DND-41 (cell line): ENCODE measurements at regions not wholly inside any gene's neighbourhood (a gene's known extent, or its start where the extent isn't known, plus 50 kb on each side); places are given as distances from the start of the nearest gene placed in this dataset.

Source experiments
- ATAC-seq: fragments of 200-7000 bp; cut with Tn5 transposase; 3 replicates; pipeline ENCODE4 v1.9.1; 2021; ENCODE audit warnings: low read depth; ENCODE audit not compliant: insufficient read depth
- DNase-seq: peaks from one replicate; pipeline ENCODE4 v3.0.0-alpha.2; 2020
- H2AFZ ChIP-seq: 2 replicates; pipeline ENCODE4 v1.6.0; 2012; ENCODE audit warnings: low read depth, low read length
- H3K27ac ChIP-seq: 2 replicates; pipeline ENCODE4 v1.5.1; 2012; ENCODE audit warnings: low read length, inconsistent platforms
- H3K27me3 ChIP-seq: fragments of 200-600 bp; sonication (generic); 2 replicates; pipeline ENCODE4 v1.6.0; 2012; ENCODE audit warnings: low read length, mild to moderate bottlenecking, inconsistent platforms; ENCODE audit not compliant: insufficient read depth, poor library complexity
- H3K36me3 ChIP-seq: 2 replicates; pipeline ENCODE4 v1.5.1; 2012; ENCODE audit warnings: low read length, inconsistent platforms; ENCODE audit not compliant: insufficient read depth
- H3K4me1 ChIP-seq: 2 replicates; pipeline ENCODE4 v1.5.1; 2012; ENCODE audit warnings: mild to moderate bottlenecking, low read length; ENCODE audit not compliant: insufficient read depth
- H3K4me2 ChIP-seq: 2 replicates; pipeline ENCODE4 v1.6.0; 2012; ENCODE audit warnings: mild to moderate bottlenecking, moderate library complexity, low read length, inconsistent platforms; ENCODE audit not compliant: insufficient read depth
- H3K4me3 ChIP-seq, 2 experiments: fragments of 200-600 bp in 1 of 2; shearing (Covaris generic) in 1 of 2; 2 replicates each; pipeline ENCODE4 v1.5.1; 2012 to 2016; ENCODE audit warnings: inconsistent platforms in 2 of 2, low read length in 2 of 2, mild to moderate bottlenecking in 2 of 2, low read depth in 1 of 2, moderate library complexity in 1 of 2
- H3K79me2 ChIP-seq: 2 replicates; pipeline ENCODE4 v1.6.0; 2012; ENCODE audit warnings: low read length, inconsistent platforms; ENCODE audit not compliant: insufficient read depth
- H3K9ac ChIP-seq: 2 replicates; pipeline ENCODE4 v1.6.0; 2012; ENCODE audit warnings: low read depth, mild to moderate bottlenecking, inconsistent platforms, low read length, moderate library complexity
- H3K9me3 ChIP-seq: 2 replicates; pipeline ENCODE4 v1.5.1; 2012; ENCODE audit warnings: low read length, moderate library complexity, mild to moderate bottlenecking, inconsistent platforms; ENCODE audit not compliant: insufficient read depth, severe bottlenecking
- H4K20me1 ChIP-seq: 2 replicates; pipeline ENCODE4 v1.6.0; 2012; ENCODE audit warnings: low read length; ENCODE audit not compliant: insufficient read depth
- EZH2 ChIP-seq: IDR thresholded peaks from 3 replicates; pipeline ENCODE4 v1.6.1; 2012; ENCODE audit warnings: borderline replicate concordance, low read depth, mild to moderate bottlenecking, moderate library complexity, low read length, inconsistent platforms; ENCODE audit not compliant: severe bottlenecking
- TF ChIP-seq, protein P1 (sequence below): IDR thresholded peaks from 2 replicates; pipeline ENCODE4 v1.5.1; 2012; ENCODE audit warnings: borderline replicate concordance, low read length, moderate library complexity, mild to moderate bottlenecking; ENCODE audit not compliant: poor library complexity, severe bottlenecking; ENCODE audit errors: extremely low read depth

DNA sequence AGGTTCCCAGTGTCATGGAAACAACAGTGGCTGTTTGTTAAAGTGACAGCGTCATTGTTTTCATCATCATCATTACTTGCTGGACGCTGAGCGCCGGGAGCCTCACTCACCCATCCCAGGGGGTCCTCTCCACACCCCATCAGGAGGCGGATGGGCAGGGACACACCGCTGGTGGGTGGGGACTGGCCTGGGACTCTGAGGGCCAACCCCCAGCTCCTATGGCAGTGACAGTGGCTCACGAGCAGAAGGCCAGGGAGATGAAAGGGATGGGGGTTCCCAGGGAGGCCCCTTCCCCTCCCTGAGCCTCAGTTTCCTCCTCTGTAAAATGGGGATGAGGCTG, 76.6 kb upstream of the PRR5 start:
- peaks cover 14% of the 10 kb centered on the region for H4K20me1 ChIP-seq
- H3K9me3 ChIP-seq = no peaks in the 10 kb centered on the region
- no peaks in the 10 kb centered on the region for H3K4me1 ChIP-seq
- H3K27ac ChIP-seq = no peak overlapping the region
- TF ChIP-seq, protein P1, sequence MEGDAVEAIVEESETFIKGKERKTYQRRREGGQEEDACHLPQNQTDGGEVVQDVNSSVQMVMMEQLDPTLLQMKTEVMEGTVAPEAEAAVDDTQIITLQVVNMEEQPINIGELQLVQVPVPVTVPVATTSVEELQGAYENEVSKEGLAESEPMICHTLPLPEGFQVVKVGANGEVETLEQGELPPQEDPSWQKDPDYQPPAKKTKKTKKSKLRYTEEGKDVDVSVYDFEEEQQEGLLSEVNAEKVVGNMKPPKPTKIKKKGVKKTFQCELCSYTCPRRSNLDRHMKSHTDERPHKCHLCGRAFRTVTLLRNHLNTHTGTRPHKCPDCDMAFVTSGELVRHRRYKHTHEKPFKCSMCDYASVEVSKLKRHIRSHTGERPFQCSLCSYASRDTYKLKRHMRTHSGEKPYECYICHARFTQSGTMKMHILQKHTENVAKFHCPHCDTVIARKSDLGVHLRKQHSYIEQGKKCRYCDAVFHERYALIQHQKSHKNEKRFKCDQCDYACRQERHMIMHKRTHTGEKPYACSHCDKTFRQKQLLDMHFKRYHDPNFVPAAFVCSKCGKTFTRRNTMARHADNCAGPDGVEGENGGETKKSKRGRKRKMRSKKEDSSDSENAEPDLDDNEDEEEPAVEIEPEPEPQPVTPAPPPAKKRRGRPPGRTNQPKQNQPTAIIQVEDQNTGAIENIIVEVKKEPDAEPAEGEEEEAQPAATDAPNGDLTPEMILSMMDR = no peak
- TF ChIP-seq EZH2 = no peak
- DNase-seq (no peak), ATAC-seq (no peak)
- H2AFZ ChIP-seq = no peak overlapping the region
- no peaks in the 10 kb centered on the region for H3K36me3 ChIP-seq
- H3K79me2 ChIP-seq = no peaks in the 10 kb centered on the region
- peaks cover 4% of the 10 kb centered on the region for H3K27me3 ChIP-seq
- no peak overlapping the region for H3K4me3 ChIP-seq
- H3K4me2 ChIP-seq = no peak overlapping the region
- H3K9ac ChIP-seq = no peak overlapping the region

DNA sequence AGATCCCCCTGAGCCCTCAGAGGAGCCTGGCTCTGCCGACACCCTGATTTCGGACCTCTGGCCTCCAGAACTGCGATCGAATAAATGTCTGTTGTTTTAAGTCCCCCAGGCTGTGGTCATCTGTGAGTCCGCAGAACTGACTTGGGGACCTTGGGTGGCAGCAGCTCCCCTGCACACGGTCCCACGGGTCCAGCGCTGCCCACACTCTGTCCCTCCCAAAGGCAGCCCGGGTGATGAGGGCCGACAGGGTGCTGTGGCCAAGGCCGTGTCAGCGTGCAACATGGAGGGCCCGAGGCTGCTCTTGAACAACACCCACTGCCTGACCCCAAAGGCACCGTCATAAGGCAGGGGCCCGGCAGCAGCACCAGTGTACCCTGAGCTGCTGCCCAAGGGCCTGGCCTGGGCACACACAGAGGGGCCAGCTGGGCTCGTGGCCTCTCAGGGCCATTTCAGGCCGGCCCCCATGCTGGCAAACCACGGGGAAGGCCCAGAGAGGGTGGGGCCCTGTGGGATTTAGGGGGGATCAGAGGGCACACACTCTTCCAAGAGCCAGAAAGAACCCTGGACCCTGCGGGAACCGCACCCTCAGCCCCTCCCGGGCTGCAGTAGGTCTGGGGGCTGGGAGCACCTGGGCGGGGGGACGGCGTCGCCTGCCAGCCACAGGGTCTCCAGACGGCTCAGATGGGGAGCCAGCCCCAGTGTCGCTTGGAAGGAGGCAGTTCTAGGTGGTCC, 77.1 kb upstream of the PRR5 start:
- peaks cover 15% of the 10 kb centered on the region for H4K20me1 ChIP-seq
- H3K9ac ChIP-seq = no peak overlapping the region
- no peaks in the 10 kb centered on the region for H3K36me3 ChIP-seq
- no peak for ATAC-seq
- no peaks in the 10 kb centered on the region for H3K4me1 ChIP-seq
- no peak overlapping the region for H2AFZ ChIP-seq
- no peak for DNase-seq
- H3K4me3 ChIP-seq = no peak overlapping the region
- H3K79me2 ChIP-seq = no peaks in the 10 kb centered on the region
- TF ChIP-seq EZH2 = no peak
- TF ChIP-seq, protein P1 = no peak
- no peak overlapping the region for H3K4me2 ChIP-seq
- peaks cover 5% of the 10 kb centered on the region for H3K27me3 ChIP-seq
- no peaks in the 10 kb centered on the region for H3K9me3 ChIP-seq
- no peak overlapping the region for H3K27ac ChIP-seq

DNA sequence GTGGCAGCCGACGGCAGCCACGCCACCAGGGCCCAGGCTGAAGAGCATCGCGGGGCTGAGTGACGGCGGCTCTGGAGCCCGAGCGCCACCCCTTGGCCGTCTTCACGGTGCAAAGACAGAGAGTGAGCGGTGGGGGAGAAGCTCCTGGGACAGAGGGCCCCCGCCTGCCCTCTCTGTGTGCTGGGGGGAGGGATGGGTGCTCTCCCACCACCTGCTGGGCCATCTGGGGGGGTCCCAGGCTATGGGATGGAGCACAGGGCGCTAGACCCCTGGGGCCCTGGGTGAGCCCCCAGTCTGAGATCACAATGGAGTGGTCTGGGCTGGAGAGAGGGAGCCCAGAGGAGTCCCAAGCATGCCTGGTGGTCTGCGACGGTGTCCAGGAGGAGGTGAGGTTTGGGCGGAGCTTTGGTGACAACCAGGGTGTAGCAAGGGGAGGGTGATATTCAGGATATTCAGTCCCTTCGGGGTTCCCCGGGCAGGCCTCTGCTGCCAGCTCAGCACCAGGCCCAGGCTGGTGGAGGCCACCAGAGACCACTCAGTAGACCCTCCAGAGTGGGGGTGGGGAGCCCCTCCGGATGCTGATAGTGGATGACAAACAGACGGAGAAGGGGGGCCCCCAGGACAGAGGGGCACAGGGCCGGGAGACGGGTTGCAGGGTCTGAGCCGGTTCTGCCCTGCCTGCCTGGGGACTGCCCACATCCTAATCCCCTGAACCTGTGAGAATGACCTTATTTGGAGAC, 78.1 kb upstream of the PRR5 start:
- peaks cover 5% of the 10 kb centered on the region for H3K27me3 ChIP-seq
- peaks cover 15% of the 10 kb centered on the region for H4K20me1 ChIP-seq
- no peak overlapping the region for H3K4me2 ChIP-seq
- no peaks in the 10 kb centered on the region for H3K9me3 ChIP-seq
- no peak for TF ChIP-seq EZH2
- TF ChIP-seq, protein P1 = peak; percentile 3
- no peaks in the 10 kb centered on the region for H3K4me1 ChIP-seq
- DNase-seq (no peak), ATAC-seq (no peak)
- H3K79me2 ChIP-seq = no peaks in the 10 kb centered on the region
- no peak overlapping the region for H3K27ac ChIP-seq
- no peaks in the 10 kb centered on the region for H3K36me3 ChIP-seq
- H2AFZ ChIP-seq = no peak overlapping the region
- no peak overlapping the region for H3K4me3 ChIP-seq
- no peak overlapping the region for H3K9ac ChIP-seq
